Activated CD8-positive, alpha-beta memory T cell treated with anti-CD3 and anti-CD28 coated beads for 36 hours (primary cell): ENCODE measurements at regions not wholly inside any gene's neighbourhood (a gene's known extent, or its start where the extent isn't known, plus 50 kb on each side); places are given as distances from the start of the nearest gene placed in this dataset.
"Not testable (repeated sequence)": the region's sequence is repeated elsewhere in the genome, so short reads cannot be mapped to it uniquely, and the experiment has no call there.

Experiments
- CTCF ChIA-PET: fragments of 350-600 bp; sonication (Branson Sonifier 250); formaldehyde crosslinking; loops from one replicate; lab custom pipeline; 2021; ENCODE audit warnings: antibody characterized with exemption; lab: Charles Lee
- POLR2A ChIA-PET: fragments of 350-600 bp; sonication (Branson Sonifier 250); formaldehyde crosslinking; loops from one replicate; lab custom pipeline; 2021; ENCODE audit warnings: antibody characterized with exemption; lab: Charles Lee

GRCh38 chr5:120808606-120809005 is 344.5 kb downstream of the PRR16 start:
- ChIA-PET CTCF (no interaction called here), POLR2A (no interaction called here)

- ChIA-PET POLR2A (no interaction called here), CTCF (no interaction called here)
Measured at GRCh38 chr5:120813551-120813950, 349.5 kb downstream of the PRR16 start.

- CTCF ChIA-PET: interaction anchor here (0.6 kb wide), 1 partner anchor 418 kb away, joined by 4 read pairs; no protein-coding TSS in a partner anchor
- POLR2A ChIA-PET: no interaction called here
Measured at GRCh38 chr5:120817044-120817985, 353.2 kb downstream of the PRR16 start.

- ChIA-PET POLR2A (no interaction called here), CTCF (interaction anchor here (0.6 kb wide), 1 partner anchor 417 kb away, joined by 4 read pairs; no protein-coding TSS in a partner anchor)
Measured at GRCh38 chr5:120818128-120818527, 354.0 kb downstream of the PRR16 start.

GRCh38 chr5:120823328-120823727 is 359.2 kb downstream of the PRR16 start:
- ChIA-PET POLR2A (no interaction called here), CTCF (no interaction called here)

- POLR2A ChIA-PET, CTCF ChIA-PET: not testable (repeated sequence)
Measured at GRCh38 chr5:120831646-120832045, 367.5 kb downstream of the PRR16 start.

GRCh38 chr5:120841830-120842229 is 377.7 kb downstream of the PRR16 start:
- CTCF ChIA-PET: no interaction called here
- POLR2A ChIA-PET: no interaction called here

- CTCF ChIA-PET: no interaction called here
- POLR2A ChIA-PET: no interaction called here
Measured at GRCh38 chr5:120843390-120843980, 379.4 kb downstream of the PRR16 start.

- POLR2A ChIA-PET: no interaction called here
- CTCF ChIA-PET: no interaction called here
Measured at GRCh38 chr5:120848883-120849282, 384.8 kb downstream of the PRR16 start.

- ChIA-PET CTCF (no interaction called here), POLR2A (no interaction called here)
Measured at GRCh38 chr5:120852222-120852860, 388.2 kb downstream of the PRR16 start.

GRCh38 chr5:120866997-120867396 is 402.9 kb downstream of the PRR16 start:
- POLR2A ChIA-PET: no interaction called here
- CTCF ChIA-PET: no interaction called here

- ChIA-PET CTCF (no interaction called here), POLR2A (no interaction called here)
Measured at GRCh38 chr5:120869831-120870230, 405.7 kb downstream of the PRR16 start.

GRCh38 chr5:120872297-120872696 is 408.2 kb downstream of the PRR16 start:
- POLR2A ChIA-PET: interaction anchor here (0.7 kb wide), 1 partner anchor 508 kb away, joined by 3 read pairs; no protein-coding TSS in a partner anchor
- CTCF ChIA-PET: no interaction called here

GRCh38 chr5:120873083-120873482 is 409.0 kb downstream of the PRR16 start:
- CTCF ChIA-PET: no interaction called here

GRCh38 chr5:120874081-120874862 is 410.2 kb downstream of the PRR16 start:
- ChIA-PET CTCF (no interaction called here), POLR2A (no interaction called here)

More at GRCh38 chr5:120873083-120873482, 409.0 kb downstream of the PRR16 start:
- POLR2A ChIA-PET: no interaction called here

- ChIA-PET POLR2A (interaction anchor here (0.7 kb wide), 1 partner anchor 208 kb away, joined by 3 read pairs; no protein-coding TSS in a partner anchor), CTCF (no interaction called here)
Measured at GRCh38 chr5:120882038-120882775, 418.1 kb downstream of the PRR16 start.

- ChIA-PET POLR2A (no interaction called here), CTCF (no interaction called here)
Measured at GRCh38 chr5:120886351-120886860, 422.3 kb downstream of the PRR16 start.

GRCh38 chr5:120895660-120896059 is 431.6 kb downstream of the PRR16 start:
- ChIA-PET POLR2A (no interaction called here), CTCF (no interaction called here)
